ENCODE measurements at regions not wholly inside any gene's neighbourhood (a gene's known extent, or its start where the extent isn't known, plus 50 kb on each side); places are given as distances from the start of the nearest gene placed in this dataset.

- BruUV-seq (replicated peaks), result no TSS peak
- in situ Hi-C loops (cut with HindIII; ENCODE audit: low pct_unique_long_range_greater_than_20kb, low sequenced_read_pairs), result no loop called here
Measured at GRCh38 chr20:60073504-60073903, 115.3 kb downstream of the CDH26 start.

GRCh38 chr20:60074276-60074675 lies 116.1 kb downstream of the CDH26 start:
- TF ChIP-seq POLR2AphosphoS5 (IDR thresholded peaks at IDR 0.05; ENCODE audit: low read depth, low read length) (no peak), SIN3A (IDR thresholded peaks at IDR 0.05; ENCODE audit: borderline replicate concordance, insufficient read depth, low read depth, low read length) (no peak), REST (IDR thresholded peaks at IDR 0.05; ENCODE audit: insufficient read depth in 1 of 2, low read depth in 2 of 2, low read length in 1 of 2) (no peak), CTCF (IDR thresholded peaks at IDR 0.05) (no peak), TCF7L2 (IDR thresholded peaks at IDR 0.05; ENCODE audit: low read depth, low read length) (no peak)
- DNase-seq (ENCODE audit: low read depth, low spot score) (no peak), ATAC-seq (no peak)
- in situ Hi-C loops (cut with HindIII; ENCODE audit: low pct_unique_long_range_greater_than_20kb, low sequenced_read_pairs) (no loop called here), intact Hi-C loops (cut with micrococcal nuclease; ENCODE audit: unreplicated experiment) (no loop called here)
- H3K27me3 ChIP-seq (ENCODE audit: control insufficient read depth, insufficient read depth, low read length), result peaks cover 9% of the 10 kb centered on the region
- no peak overlapping the region for H3K4me3 ChIP-seq (ENCODE audit: low read depth in 2 of 2, low read length in 2 of 2)
- no peaks in the 10 kb centered on the region for H3K36me3 ChIP-seq (ENCODE audit: control insufficient read depth, insufficient read depth, low read length)
- H3K9me3 ChIP-seq (ENCODE audit: control insufficient read depth, insufficient read depth, low read depth, low read length), result no peaks in the 10 kb centered on the region
- CTCF ChIA-PET, result no interaction called here
- no peaks in the 10 kb centered on the region for H3K4me1 ChIP-seq (ENCODE audit: control insufficient read depth, insufficient read depth, low read length)
- POLR2A ChIA-PET, result no interaction called here
- H3K27ac ChIP-seq (ENCODE audit: low read length), result no peak overlapping the region
- BruUV-seq (replicated peaks), result no TSS peak

More at GRCh38 chr20:60073504-60073903, 115.3 kb downstream of the CDH26 start:
- CTCF ChIA-PET, result interaction anchor here (0.5 to 0.7 kb wide), 2 partner anchors 73 to 1230 kb away, joined by 3 to 4 read pairs; no protein-coding TSS in a partner anchor
- Histone ChIP-seq H3K4me3 (ENCODE audit: low read depth in 2 of 2, low read length in 2 of 2) (no peak overlapping the region), H3K27ac (ENCODE audit: low read length) (no peak overlapping the region), H3K9me3 (ENCODE audit: control insufficient read depth, insufficient read depth, low read depth, low read length) (no peaks in the 10 kb centered on the region), H3K27me3 (ENCODE audit: control insufficient read depth, insufficient read depth, low read length) (peaks cover 9% of the 10 kb centered on the region), H3K36me3 (ENCODE audit: control insufficient read depth, insufficient read depth, low read length) (no peaks in the 10 kb centered on the region), H3K4me1 (ENCODE audit: control insufficient read depth, insufficient read depth, low read length) (no peaks in the 10 kb centered on the region)
- TF ChIP-seq REST (IDR thresholded peaks at IDR 0.05; ENCODE audit: insufficient read depth in 1 of 2, low read depth in 2 of 2, low read length in 1 of 2), result no peak
- TF ChIP-seq SIN3A (IDR thresholded peaks at IDR 0.05; ENCODE audit: borderline replicate concordance, insufficient read depth, low read depth, low read length), result no peak
- no peak for TF ChIP-seq POLR2AphosphoS5 (IDR thresholded peaks at IDR 0.05; ENCODE audit: low read depth, low read length)
- no peak for TF ChIP-seq CTCF (IDR thresholded peaks at IDR 0.05)
- TF ChIP-seq TCF7L2 (IDR thresholded peaks at IDR 0.05; ENCODE audit: low read depth, low read length), result no peak
- no peak for DNase-seq (ENCODE audit: low read depth, low spot score)
- POLR2A ChIA-PET, result no interaction called here
- no peak for ATAC-seq
- intact Hi-C loops (cut with micrococcal nuclease; ENCODE audit: unreplicated experiment), result no loop called here

Data from Panc1 (cell line).